Activated CD4-positive, alpha-beta T cell treated with anti-CD3 and anti-CD28 coated beads, Interleukin-2, amount 10 ng/mL, durations not matched to agents 7 days and 5 days (primary cell): ENCODE measurements at regions not wholly inside any gene's neighbourhood (a gene's known extent, or its start where the extent isn't known, plus 50 kb on each side); places are given as distances from the start of the nearest gene placed in this dataset.

Experiments used
- CTCF ChIA-PET: fragments of 350-600 bp; sonication (Branson Sonifier 250); formaldehyde crosslinking; loops from one replicate; lab custom pipeline; 2021; ENCODE audit warnings: antibody characterized with exemption; lab: Charles Lee
- POLR2A ChIA-PET: fragments of 350-600 bp; sonication (Branson Sonifier 250); formaldehyde crosslinking; loops from one replicate; lab custom pipeline; 2021; ENCODE audit warnings: antibody characterized with exemption; lab: Charles Lee
- DNase-seq: peaks from one replicate; pipeline ENCODE4 v3.0.0-alpha.2; 2020
- H3K27ac Mint-ChIP-seq: one replicate; pipeline ENCODE4 v1.8.0; 2021; ENCODE audit warnings: mild to moderate bottlenecking, moderate library complexity, mixed read lengths
- H3K27me3 Mint-ChIP-seq: one replicate; pipeline ENCODE4 v1.8.0; 2021; ENCODE audit warnings: mixed read lengths
- H3K36me3 Mint-ChIP-seq: one replicate; pipeline ENCODE4 v1.8.0; 2021; ENCODE audit warnings: low read depth, mixed read lengths
- H3K4me1 Mint-ChIP-seq: one replicate; pipeline ENCODE4 v1.8.0; 2021; ENCODE audit warnings: mixed read lengths
- H3K4me3 Mint-ChIP-seq: one replicate; pipeline ENCODE4 v1.8.0; 2021; ENCODE audit warnings: mild to moderate bottlenecking, moderate library complexity, mixed read lengths
- H3K9me3 Mint-ChIP-seq: one replicate; pipeline ENCODE4 v1.8.0; 2021; ENCODE audit warnings: mixed read lengths

GRCh38 chr11:133705074-133705648 lies 140.2 kb downstream of the SPATA19 start:
- H3K4me1 Mint-ChIP-seq: no peaks in the 10 kb centered on the region
- H3K4me3 Mint-ChIP-seq: no peak overlapping the region
- no peak for DNase-seq
- POLR2A ChIA-PET: no interaction called here
- CTCF ChIA-PET: no interaction called here
- peaks cover 3% of the 10 kb centered on the region for H3K27me3 Mint-ChIP-seq
- no peak overlapping the region for H3K27ac Mint-ChIP-seq
- H3K9me3 Mint-ChIP-seq: no peaks in the 10 kb centered on the region
- H3K36me3 Mint-ChIP-seq: no peaks in the 10 kb centered on the region

DNA sequence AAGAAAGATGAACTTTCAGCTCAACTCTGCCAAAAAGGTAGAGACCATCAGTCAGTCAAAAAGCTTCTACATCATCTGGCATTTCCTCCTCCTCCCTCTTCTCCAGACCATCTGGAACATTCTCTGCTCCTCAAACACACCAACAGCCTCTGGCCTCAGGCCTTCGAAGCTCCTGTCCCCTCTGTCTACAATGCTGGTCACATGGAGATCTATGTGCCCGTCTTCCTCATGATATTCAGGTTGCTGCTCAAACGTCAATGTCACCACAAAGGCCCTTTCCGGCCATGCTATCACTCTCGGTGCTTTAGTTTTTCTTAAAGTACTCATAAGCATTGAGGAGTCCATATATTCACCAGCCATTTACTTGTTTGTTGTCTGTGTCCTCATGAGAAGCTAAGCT lies 146.2 kb downstream of the SPATA19 start:
- H3K4me1 Mint-ChIP-seq: no peaks in the 10 kb centered on the region
- H3K27ac Mint-ChIP-seq: no peak overlapping the region
- H3K27me3 Mint-ChIP-seq: peaks cover 3% of the 10 kb centered on the region
- CTCF ChIA-PET: no interaction called here
- POLR2A ChIA-PET: no interaction called here
- H3K9me3 Mint-ChIP-seq: no peaks in the 10 kb centered on the region
- no peak overlapping the region for H3K4me3 Mint-ChIP-seq
- H3K36me3 Mint-ChIP-seq: no peaks in the 10 kb centered on the region
- no peak for DNase-seq

GRCh38 chr11:133698654-133699053 lies 146.7 kb downstream of the SPATA19 start:
- ChIA-PET CTCF (no interaction called here), POLR2A (no interaction called here)
- Mint-ChIP-seq H3K27ac (no peak overlapping the region), H3K36me3 (no peaks in the 10 kb centered on the region), H3K4me3 (no peak overlapping the region), H3K9me3 (no peaks in the 10 kb centered on the region), H3K27me3 (no peaks in the 10 kb centered on the region), H3K4me1 (no peaks in the 10 kb centered on the region)
- DNase-seq: no peak

DNA sequence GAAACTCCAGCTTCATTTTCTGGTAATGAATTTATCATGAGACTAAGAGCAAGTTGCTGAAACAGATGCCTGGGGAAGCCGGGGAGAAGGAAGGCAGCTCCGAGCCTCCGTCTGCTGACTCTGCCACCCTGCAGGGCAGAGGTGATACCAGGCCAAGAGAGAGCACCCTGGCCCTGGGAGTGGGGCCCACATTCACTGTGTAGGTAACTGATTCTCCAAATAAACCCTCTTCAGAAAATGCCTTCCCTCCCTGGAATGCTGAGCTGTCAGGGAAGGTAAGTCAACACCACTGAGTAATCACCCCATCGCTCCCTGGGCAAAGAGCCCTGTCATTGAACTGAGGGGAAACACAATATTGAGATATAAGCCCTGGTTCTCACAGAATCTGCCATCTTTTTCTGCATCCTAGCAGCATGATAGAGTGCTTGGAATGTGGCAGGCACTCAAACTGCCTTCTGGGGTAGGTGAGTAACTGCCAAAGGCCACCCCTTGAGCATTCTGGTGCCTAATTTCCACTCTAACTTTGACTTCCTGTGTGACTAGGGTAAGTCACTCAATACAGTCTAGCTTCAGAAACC lies 147.6 kb downstream of the SPATA19 start:
- Mint-ChIP-seq H3K9me3 (no peaks in the 10 kb centered on the region), H3K27me3 (no peaks in the 10 kb centered on the region), H3K36me3 (no peaks in the 10 kb centered on the region), H3K4me1 (no peaks in the 10 kb centered on the region), H3K27ac (no peak overlapping the region), H3K4me3 (no peak overlapping the region)
- DNase-seq: no peak
- CTCF ChIA-PET: no interaction called here
- POLR2A ChIA-PET: no interaction called here

DNA sequence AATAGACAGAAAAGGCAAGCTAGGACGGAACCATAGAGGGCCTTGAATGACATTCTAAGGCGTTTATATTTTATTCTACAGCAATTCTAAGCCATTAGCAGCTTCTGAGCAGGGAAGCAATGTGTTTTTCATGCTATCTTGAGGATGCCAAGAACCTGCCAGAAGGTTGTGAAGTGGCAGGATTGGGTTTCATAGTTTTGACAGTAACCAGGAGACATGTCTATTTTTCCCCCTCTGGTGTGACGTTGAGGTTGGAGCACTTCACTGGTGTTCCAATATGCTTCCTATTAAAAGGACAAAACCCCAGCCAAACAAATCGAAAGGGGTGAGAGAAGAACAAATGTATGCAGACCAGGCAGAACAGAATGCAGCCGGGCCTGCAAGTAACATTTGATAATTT lies 148.2 kb downstream of the SPATA19 start:
- H3K27me3 Mint-ChIP-seq: no peaks in the 10 kb centered on the region
- no peak overlapping the region for H3K4me3 Mint-ChIP-seq
- H3K9me3 Mint-ChIP-seq: no peaks in the 10 kb centered on the region
- H3K36me3 Mint-ChIP-seq: no peaks in the 10 kb centered on the region
- no peaks in the 10 kb centered on the region for H3K4me1 Mint-ChIP-seq
- ChIA-PET POLR2A (no interaction called here), CTCF (no interaction called here)
- H3K27ac Mint-ChIP-seq: no peak overlapping the region
- DNase-seq: no peak

GRCh38 chr11:133695387-133695786 lies 149.9 kb downstream of the SPATA19 start:
- Mint-ChIP-seq H3K9me3 (no peaks in the 10 kb centered on the region), H3K27ac (no peak overlapping the region), H3K4me1 (no peaks in the 10 kb centered on the region), H3K27me3 (no peaks in the 10 kb centered on the region), H3K4me3 (no peak overlapping the region), H3K36me3 (no peaks in the 10 kb centered on the region)
- ChIA-PET CTCF (no interaction called here), POLR2A (no interaction called here)
- no peak for DNase-seq

GRCh38 chr11:133694701-133695100 lies 150.6 kb downstream of the SPATA19 start:
- Mint-ChIP-seq H3K9me3 (no peaks in the 10 kb centered on the region), H3K4me1 (no peaks in the 10 kb centered on the region), H3K27ac (no peak overlapping the region), H3K36me3 (no peaks in the 10 kb centered on the region), H3K27me3 (no peaks in the 10 kb centered on the region), H3K4me3 (no peak overlapping the region)
- CTCF ChIA-PET: no interaction called here
- POLR2A ChIA-PET: no interaction called here
- no peak for DNase-seq

GRCh38 chr11:133693110-133693509 lies 152.2 kb downstream of the SPATA19 start:
- Mint-ChIP-seq H3K4me1 (no peaks in the 10 kb centered on the region), H3K27ac (no peak overlapping the region), H3K36me3 (no peaks in the 10 kb centered on the region), H3K9me3 (no peaks in the 10 kb centered on the region), H3K27me3 (no peaks in the 10 kb centered on the region), H3K4me3 (no peak overlapping the region)
- CTCF ChIA-PET: no interaction called here
- DNase-seq: no peak
- POLR2A ChIA-PET: no interaction called here

DNA sequence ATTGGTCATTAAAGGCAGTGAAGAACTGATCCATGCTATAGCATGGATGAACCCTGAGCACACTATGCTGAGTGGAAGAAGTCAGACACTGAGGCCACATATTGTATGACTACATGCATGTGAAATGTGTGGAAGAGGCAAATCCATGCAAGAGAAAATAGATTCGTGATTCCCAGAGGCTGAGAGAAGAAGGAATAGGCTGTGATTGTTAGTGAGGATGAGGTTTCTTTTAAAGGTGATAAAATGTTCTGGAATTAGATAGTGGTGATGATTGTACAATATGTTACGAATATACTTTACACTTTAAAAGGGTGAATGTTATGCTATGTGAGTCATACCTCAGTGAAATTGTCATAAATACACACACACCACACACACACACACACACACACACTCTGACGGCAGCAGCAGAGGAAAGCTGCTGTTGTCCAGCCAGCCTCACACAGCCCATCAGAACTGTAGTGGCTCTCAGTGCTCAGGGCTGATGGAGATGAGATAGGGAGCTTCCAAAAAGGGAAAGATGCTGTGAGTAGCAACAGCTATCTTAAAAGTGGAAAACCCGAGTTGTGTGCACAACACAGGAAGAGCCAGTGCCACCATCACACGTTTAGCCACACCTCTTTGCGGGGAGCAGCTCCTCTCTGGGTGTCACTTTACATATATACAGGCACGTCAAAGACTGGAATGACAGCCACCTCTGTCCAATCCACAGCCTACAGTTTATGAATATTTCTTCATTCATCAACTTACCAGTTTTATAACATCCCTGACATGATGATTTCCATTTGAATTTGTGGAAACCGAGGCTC lies 153.0 kb downstream of the SPATA19 start:
- H3K36me3 Mint-ChIP-seq: no peaks in the 10 kb centered on the region
- no peaks in the 10 kb centered on the region for H3K27me3 Mint-ChIP-seq
- POLR2A ChIA-PET: no interaction called here
- no peaks in the 10 kb centered on the region for H3K9me3 Mint-ChIP-seq
- CTCF ChIA-PET: no interaction called here
- H3K4me3 Mint-ChIP-seq: no peak overlapping the region
- no peaks in the 10 kb centered on the region for H3K4me1 Mint-ChIP-seq
- no peak overlapping the region for H3K27ac Mint-ChIP-seq
- no peak for DNase-seq

DNA sequence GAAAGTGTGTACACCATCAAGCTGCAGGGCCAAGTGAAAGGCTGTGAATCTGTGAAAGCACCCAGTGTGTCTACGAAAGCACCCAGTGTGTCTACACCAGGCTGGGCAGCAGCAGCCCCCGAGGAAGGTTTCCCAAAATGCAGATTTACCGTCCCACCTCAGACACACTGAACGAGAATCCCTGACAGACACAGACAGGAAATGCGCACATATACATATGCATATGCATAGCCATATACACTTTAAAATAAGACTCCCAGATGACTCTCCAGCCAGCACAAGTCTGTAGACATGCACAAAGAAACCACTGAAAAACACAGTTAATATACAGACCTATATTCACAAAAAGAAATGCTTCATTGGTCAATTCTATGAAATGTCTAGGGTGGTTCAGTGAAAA lies 155.5 kb upstream of the OPCML start:
- POLR2A ChIA-PET: no interaction called here
- Mint-ChIP-seq H3K27ac (no peak overlapping the region), H3K9me3 (no peaks in the 10 kb centered on the region), H3K27me3 (peaks cover 3% of the 10 kb centered on the region), H3K4me1 (no peaks in the 10 kb centered on the region), H3K4me3 (no peak overlapping the region), H3K36me3 (no peaks in the 10 kb centered on the region)
- CTCF ChIA-PET: no interaction called here
- no peak for DNase-seq

DNA sequence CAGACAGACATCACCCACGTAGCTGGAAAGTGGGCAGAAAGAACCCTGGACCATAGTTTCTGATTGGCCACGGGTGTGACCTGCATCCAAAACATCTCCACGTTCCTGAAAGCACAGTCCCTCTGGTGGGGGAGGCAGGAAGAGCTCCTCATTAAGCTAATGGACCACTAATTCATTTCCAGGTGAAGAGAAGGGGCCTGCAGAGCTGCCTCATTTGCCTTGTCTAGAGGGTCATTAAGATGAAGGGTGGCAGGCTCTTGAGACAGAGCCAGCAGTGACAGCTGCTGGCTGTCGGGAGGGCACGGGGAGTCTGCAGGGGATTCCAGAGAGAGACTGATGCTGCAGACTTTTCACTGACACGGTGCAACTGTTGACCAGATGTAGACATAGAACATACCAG lies 149.6 kb upstream of the OPCML start:
- peaks cover 8% of the 10 kb centered on the region for H3K27me3 Mint-ChIP-seq
- no peaks in the 10 kb centered on the region for H3K36me3 Mint-ChIP-seq
- H3K27ac Mint-ChIP-seq: no peak overlapping the region
- ChIA-PET CTCF (no interaction called here), POLR2A (no interaction called here)
- no peak for DNase-seq
- no peak overlapping the region for H3K4me3 Mint-ChIP-seq
- H3K9me3 Mint-ChIP-seq: no peaks in the 10 kb centered on the region
- H3K4me1 Mint-ChIP-seq: no peaks in the 10 kb centered on the region

DNA sequence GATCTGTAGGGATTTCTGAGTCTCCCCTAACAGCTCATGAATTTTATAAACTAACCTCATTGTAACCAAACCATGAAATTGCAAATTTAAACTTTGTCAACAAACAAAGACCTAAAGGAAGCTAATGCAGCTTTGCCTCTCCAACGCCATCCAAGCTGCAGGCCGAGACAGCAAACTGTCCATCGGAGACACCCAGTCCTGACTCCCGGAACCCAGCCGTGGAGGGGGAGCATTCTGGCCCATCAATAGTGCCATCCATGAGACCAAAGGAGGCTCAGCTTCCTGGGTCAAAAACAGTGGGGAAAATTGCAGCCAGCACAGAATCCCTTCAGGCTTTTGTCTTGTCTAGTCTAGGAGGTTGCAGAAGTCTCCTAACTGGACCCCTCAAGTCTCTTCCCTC lies 147.6 kb upstream of the OPCML start:
- ChIA-PET POLR2A (no interaction called here), CTCF (no interaction called here)
- no peaks in the 10 kb centered on the region for H3K36me3 Mint-ChIP-seq
- H3K4me3 Mint-ChIP-seq: no peak overlapping the region
- H3K9me3 Mint-ChIP-seq: no peaks in the 10 kb centered on the region
- no peak for DNase-seq
- no peaks in the 10 kb centered on the region for H3K4me1 Mint-ChIP-seq
- H3K27me3 Mint-ChIP-seq: peaks cover 8% of the 10 kb centered on the region
- H3K27ac Mint-ChIP-seq: no peak overlapping the region

- H3K27me3 Mint-ChIP-seq: peaks cover 8% of the 10 kb centered on the region
- H3K9me3 Mint-ChIP-seq: no peaks in the 10 kb centered on the region
- CTCF ChIA-PET: no interaction called here
- H3K4me1 Mint-ChIP-seq: no peaks in the 10 kb centered on the region
- no peak overlapping the region for H3K27ac Mint-ChIP-seq
- DNase-seq: no peak
- no peak overlapping the region for H3K4me3 Mint-ChIP-seq
- POLR2A ChIA-PET: no interaction called here
- H3K36me3 Mint-ChIP-seq: no peaks in the 10 kb centered on the region
These were observed 145.9 kb upstream of the OPCML start for GRCh38 chr11:133678191-133678590.
